Gastrocnemius medialis (tissue), 4 donors: ENCODE measurements at regions not wholly inside any gene's neighbourhood (a gene's known extent, or its start where the extent isn't known, plus 50 kb on each side); places are given as distances from the start of the nearest gene placed in this dataset.

ENCODE experiments used
- POLR2A ChIP-seq, 2 donors: fragments of 450-650 bp; IDR thresholded peaks; one replicate each; pipeline ENCODE4 v1.6.1; 2017; ENCODE audit warnings: antibody characterized with exemption in 2 of 2, mild to moderate bottlenecking in 2 of 2, moderate library complexity in 2 of 2
- TF ChIP-seq, protein P1 (sequence below), 5 experiments: fragments of 450-650 bp in 3 of 5; fragments of 200-600 bp in 2 of 5; sonication (generic) in 2 of 5; IDR thresholded peaks in 4 of 5; conservative IDR thresholded peaks in 1 of 5; 1 replicate in 4 of 5; 2 replicates in 1 of 5; pipeline ENCODE4 v1.5.1; 2016 to 2019; ENCODE audit warnings: antibody characterized with exemption in 5 of 5, mild to moderate bottlenecking in 3 of 5, moderate library complexity in 3 of 5

DNA sequence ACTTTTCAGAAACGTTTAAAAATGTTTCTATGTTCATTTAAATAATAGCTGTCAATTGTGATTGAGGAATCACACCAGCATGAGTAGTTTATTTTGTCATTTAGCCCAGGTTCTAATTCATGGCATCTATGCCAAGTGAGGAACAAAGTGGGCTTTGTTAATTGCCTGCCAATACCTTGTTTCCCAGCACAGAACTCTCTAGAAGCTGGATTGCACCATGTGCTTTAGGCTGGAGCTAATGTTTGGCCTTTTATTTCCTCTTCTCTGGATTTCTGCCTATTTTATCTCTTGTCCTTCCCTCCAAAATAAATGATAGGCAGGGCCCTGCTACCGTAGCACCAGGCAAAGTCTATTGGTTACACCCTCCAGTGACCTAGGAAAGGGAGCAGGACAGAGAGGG is 109.9 kb upstream of the ITGB1 start:
- TF ChIP-seq, protein P1, sequence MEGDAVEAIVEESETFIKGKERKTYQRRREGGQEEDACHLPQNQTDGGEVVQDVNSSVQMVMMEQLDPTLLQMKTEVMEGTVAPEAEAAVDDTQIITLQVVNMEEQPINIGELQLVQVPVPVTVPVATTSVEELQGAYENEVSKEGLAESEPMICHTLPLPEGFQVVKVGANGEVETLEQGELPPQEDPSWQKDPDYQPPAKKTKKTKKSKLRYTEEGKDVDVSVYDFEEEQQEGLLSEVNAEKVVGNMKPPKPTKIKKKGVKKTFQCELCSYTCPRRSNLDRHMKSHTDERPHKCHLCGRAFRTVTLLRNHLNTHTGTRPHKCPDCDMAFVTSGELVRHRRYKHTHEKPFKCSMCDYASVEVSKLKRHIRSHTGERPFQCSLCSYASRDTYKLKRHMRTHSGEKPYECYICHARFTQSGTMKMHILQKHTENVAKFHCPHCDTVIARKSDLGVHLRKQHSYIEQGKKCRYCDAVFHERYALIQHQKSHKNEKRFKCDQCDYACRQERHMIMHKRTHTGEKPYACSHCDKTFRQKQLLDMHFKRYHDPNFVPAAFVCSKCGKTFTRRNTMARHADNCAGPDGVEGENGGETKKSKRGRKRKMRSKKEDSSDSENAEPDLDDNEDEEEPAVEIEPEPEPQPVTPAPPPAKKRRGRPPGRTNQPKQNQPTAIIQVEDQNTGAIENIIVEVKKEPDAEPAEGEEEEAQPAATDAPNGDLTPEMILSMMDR (IDR thresholded peaks at IDR 0.05 in 4 of 5, conservative IDR thresholded peaks at IDR 0.05 in 1 of 5): no peak
- TF ChIP-seq POLR2A (IDR thresholded peaks at IDR 0.05): no peak
